ENCODE measurements at regions not wholly inside any gene's neighbourhood (a gene's known extent, or its start where the extent isn't known, plus 50 kb on each side); places are given as distances from the start of the nearest gene placed in this dataset.

- Histone ChIP-seq H3K27me3 (no peaks in the 10 kb centered on the region), H3K36me3 (no peaks in the 10 kb centered on the region), H3K27ac (no peak overlapping the region), H3F3A (ENCODE audit: low read depth) (no peaks in the 10 kb centered on the region), H3K4me3 (no peak overlapping the region), H3K4me1 (peaks cover 8% of the 10 kb centered on the region), H3K4me2 (peak overlapping the region; percentile 5), H4K20me1 (ENCODE audit: low read depth) (no peaks in the 10 kb centered on the region), H3K9ac (no peak overlapping the region), H3K9me3 (ENCODE audit: low read depth) (no peaks in the 10 kb centered on the region), H3K79me2 (ENCODE audit: low read depth) (no peaks in the 10 kb centered on the region), H2AFZ (replicated peaks) (peak overlapping the region; percentile 38)
- TF ChIP-seq CTCF (IDR thresholded peaks at IDR 0.05) = no peak
- TF ChIP-seq EZH2phosphoT487 (IDR thresholded peaks at IDR 0.05) = no peak
- TF ChIP-seq EZH2 (IDR thresholded peaks at IDR 0.05) = no peak
- Mint-ChIP-seq H3K9me3 (peaks cover 2% of the 10 kb centered on the region), H3K36me3 (no peaks in the 10 kb centered on the region), H3K27me3 (ENCODE audit: insufficient read depth, low read depth) (no peaks in the 10 kb centered on the region), H3K27ac (peak overlapping the region; percentile 16), H3K4me1 (peaks cover 17% of the 10 kb centered on the region), H3K4me3 (no peak overlapping the region)
- no peak for DNase-seq (ENCODE audit: low spot score)
Observed at GRCh38 chr9:106590759-106591505, 272.0 kb upstream of the ZNF462 start.

GRCh38 chr9:106593201-106593600 lies 269.8 kb upstream of the ZNF462 start:
- Histone ChIP-seq H3K4me3 (no peak overlapping the region), H3F3A (ENCODE audit: low read depth) (no peaks in the 10 kb centered on the region), H3K9me3 (ENCODE audit: low read depth) (no peaks in the 10 kb centered on the region), H2AFZ (replicated peaks) (no peak overlapping the region), H3K27ac (no peak overlapping the region), H3K27me3 (no peaks in the 10 kb centered on the region), H3K36me3 (no peaks in the 10 kb centered on the region), H4K20me1 (ENCODE audit: low read depth) (no peaks in the 10 kb centered on the region), H3K4me2 (no peak overlapping the region), H3K4me1 (peaks cover 8% of the 10 kb centered on the region), H3K79me2 (ENCODE audit: low read depth) (no peaks in the 10 kb centered on the region), H3K9ac (no peak overlapping the region)
- H3K4me3 Mint-ChIP-seq = no peak overlapping the region
- H3K27me3 Mint-ChIP-seq (ENCODE audit: insufficient read depth, low read depth) = no peaks in the 10 kb centered on the region
- TF ChIP-seq EZH2phosphoT487 (IDR thresholded peaks at IDR 0.05) = no peak
- TF ChIP-seq CTCF (IDR thresholded peaks at IDR 0.05) = no peak
- DNase-seq (ENCODE audit: low spot score) = no peak
- H3K27ac Mint-ChIP-seq = no peak overlapping the region
- H3K9me3 Mint-ChIP-seq = no peaks in the 10 kb centered on the region
- no peaks in the 10 kb centered on the region for H3K36me3 Mint-ChIP-seq
- peaks cover 9% of the 10 kb centered on the region for H3K4me1 Mint-ChIP-seq

GRCh38 chr9:106596984-106597383 lies 266.0 kb upstream of the ZNF462 start:
- Histone ChIP-seq H3K4me2 (no peak overlapping the region), H3K4me1 (no peaks in the 10 kb centered on the region), H2AFZ (replicated peaks) (no peak overlapping the region), H3K9ac (no peak overlapping the region), H3K79me2 (ENCODE audit: low read depth) (no peaks in the 10 kb centered on the region), H3K27ac (no peak overlapping the region), H3K9me3 (ENCODE audit: low read depth) (no peaks in the 10 kb centered on the region), H3K27me3 (no peaks in the 10 kb centered on the region), H3F3A (ENCODE audit: low read depth) (no peaks in the 10 kb centered on the region), H3K36me3 (no peaks in the 10 kb centered on the region), H3K4me3 (no peak overlapping the region), H4K20me1 (ENCODE audit: low read depth) (no peaks in the 10 kb centered on the region)
- Mint-ChIP-seq H3K9me3 (no peaks in the 10 kb centered on the region), H3K4me3 (no peak overlapping the region), H3K27me3 (ENCODE audit: insufficient read depth, low read depth) (no peaks in the 10 kb centered on the region), H3K27ac (no peak overlapping the region), H3K4me1 (peaks cover 2% of the 10 kb centered on the region), H3K36me3 (no peaks in the 10 kb centered on the region)
- TF ChIP-seq CTCF (IDR thresholded peaks at IDR 0.05) = no peak
- no peak for DNase-seq (ENCODE audit: low spot score)

Measured in neural progenitor cell (in vitro differentiated cells).